A673 (cell line): ENCODE measurements at regions not wholly inside any gene's neighbourhood (a gene's known extent, or its start where the extent isn't known, plus 50 kb on each side); places are given as distances from the start of the nearest gene placed in this dataset.
A peak's percentile ranks its signal among the peaks of the same experiment; 100 is the strongest.

ENCODE experiments used
- BruUV-seq: library from RNA; stranded (reverse); fragments of 400-500 nt; replicated peaks from 2 replicates; lab custom pipeline; 2021; lab: Mats Ljungman, UMichigan
- CTCF ChIA-PET: fragments of 300-600 bp; sonication (Branson Sonifier 250); formaldehyde crosslinking; loops from one replicate; lab custom pipeline; 2022; ENCODE audit warnings: antibody characterized with exemption; lab: Charles Lee
- POLR2A ChIA-PET: fragments of 300-600 bp; sonication (Branson Sonifier 250); formaldehyde crosslinking; loops from one replicate; lab custom pipeline; 2022; ENCODE audit warnings: antibody characterized with exemption; ENCODE audit not compliant: low non-redundant PET; lab: Charles Lee
- DNase-seq: peaks from one replicate; pipeline ENCODE4 v3.0.0-alpha.2; 2015; ENCODE audit warnings: low spot score
- H3K27ac ChIP-seq: fragments of 200-600 bp; sonication (generic); 2 replicates; pipeline ENCODE4 v1.5.1; 2016; ENCODE audit warnings: mixed run types, low read depth, mild to moderate bottlenecking, mixed read lengths, antibody characterized with exemption, low read length; ENCODE audit not compliant: poor library complexity, severe bottlenecking
- H3K27me3 ChIP-seq: fragments of 200-600 bp; sonication (generic); replicated peaks from 2 replicates; pipeline ENCODE4 v1.6.1; 2017; ENCODE audit warnings: mixed run types, low read depth, mild to moderate bottlenecking, mixed read lengths, antibody characterized with exemption, low read length; ENCODE audit not compliant: insufficient read depth, poor library complexity
- H3K36me3 ChIP-seq: fragments of 200-600 bp; sonication (generic); 2 replicates; pipeline ENCODE4 v1.6.1; 2016; ENCODE audit warnings: mixed run types, mild to moderate bottlenecking, mixed read lengths, antibody characterized with exemption, low read length; ENCODE audit not compliant: insufficient read depth, poor library complexity, severe bottlenecking
- H3K4me1 ChIP-seq: fragments of 200-600 bp; sonication (generic); 2 replicates; pipeline ENCODE4 v1.6.1; 2017; ENCODE audit warnings: mixed run types, mild to moderate bottlenecking, mixed read lengths, antibody characterized with exemption, low read length; ENCODE audit not compliant: insufficient read depth, poor library complexity, severe bottlenecking
- H3K4me3 ChIP-seq: fragments of 200-600 bp; sonication (generic); 2 replicates; pipeline ENCODE4 v1.5.1; 2016; ENCODE audit warnings: low read depth, mixed run types, mild to moderate bottlenecking, mixed read lengths, low read length; ENCODE audit not compliant: poor library complexity, severe bottlenecking
- H3K9me3 ChIP-seq: fragments of 200-600 bp; sonication (generic); 2 replicates; pipeline ENCODE4 v1.6.1; 2016; ENCODE audit warnings: mixed run types, low read depth, mild to moderate bottlenecking, mixed read lengths, antibody characterized with exemption, low read length; ENCODE audit not compliant: poor library complexity, severe bottlenecking
- CTCF ChIP-seq: fragments of 300-800, 200-600 bp; sonication (generic); conservative IDR thresholded peaks from 2 replicates; pipeline ENCODE4 v1.5.1; 2017; ENCODE audit warnings: low read depth, mild to moderate bottlenecking, antibody characterized with exemption, low read length, moderate library complexity, mixed read lengths
- EZH2 ChIP-seq: fragments of 200-600 bp; sonication (generic); IDR thresholded peaks from 2 replicates; pipeline ENCODE4 v1.6.1; 2017; ENCODE audit warnings: borderline replicate concordance, low read depth, mild to moderate bottlenecking, mixed read lengths, antibody characterized with exemption, low read length; ENCODE audit not compliant: poor library complexity, severe bottlenecking
- intact Hi-C: fragments of 100-400 bp; cut with micrococcal nuclease; formaldehyde crosslinking; loops from one replicate; pipeline ENCODE4 v1.10.0; 2022; ENCODE audit not compliant: unreplicated experiment

GRCh38 chr2:12877761-12878160, 161.0 kb downstream of the TRIB2 start:
- Histone ChIP-seq H3K4me3 (no peak overlapping the region), H3K27ac (no peak overlapping the region), H3K4me1 (no peaks in the 10 kb centered on the region), H3K27me3 (no peaks in the 10 kb centered on the region), H3K9me3 (no peaks in the 10 kb centered on the region), H3K36me3 (no peaks in the 10 kb centered on the region)
- POLR2A ChIA-PET, result no interaction called here
- BruUV-seq, result no TSS peak
- CTCF ChIA-PET, result no interaction called here
- no peak for DNase-seq
- intact Hi-C loops, result no loop called here
- no peak for TF ChIP-seq CTCF
- no peak for TF ChIP-seq EZH2

GRCh38 chr2:12879649-12880048, 162.9 kb downstream of the TRIB2 start:
- intact Hi-C loops, result no loop called here
- no peaks in the 10 kb centered on the region for H3K36me3 ChIP-seq
- CTCF ChIA-PET, result no interaction called here

GRCh38 chr2:12881952-12882351, 165.2 kb downstream of the TRIB2 start:
- ChIA-PET POLR2A (no interaction called here), CTCF (no interaction called here)
- no peak for DNase-seq
- Histone ChIP-seq H3K4me3 (no peak overlapping the region), H3K4me1 (no peaks in the 10 kb centered on the region), H3K27ac (no peak overlapping the region), H3K36me3 (no peaks in the 10 kb centered on the region), H3K9me3 (no peaks in the 10 kb centered on the region), H3K27me3 (no peaks in the 10 kb centered on the region)
- intact Hi-C loops, result no loop called here
- BruUV-seq, result no TSS peak
- TF ChIP-seq CTCF, result 0 out of 2 replicates have a peak, but pooled peaks have one; percentile 9
- no peak for TF ChIP-seq EZH2

More at GRCh38 chr2:12879649-12880048, 162.9 kb downstream of the TRIB2 start:
- H3K4me1 ChIP-seq, result no peaks in the 10 kb centered on the region
- no TSS peak for BruUV-seq
- H3K9me3 ChIP-seq, result no peaks in the 10 kb centered on the region
- no peak overlapping the region for H3K27ac ChIP-seq
- H3K27me3 ChIP-seq, result no peaks in the 10 kb centered on the region
- DNase-seq, result no peak
- no peak for TF ChIP-seq EZH2
- TF ChIP-seq CTCF, result no peak
- POLR2A ChIA-PET, result no interaction called here
- no peak overlapping the region for H3K4me3 ChIP-seq
